ENCODE measurements at regions not wholly inside any gene's neighbourhood (a gene's known extent, or its start where the extent isn't known, plus 50 kb on each side); places are given as distances from the start of the nearest gene placed in this dataset.

GRCh38 chr10:29751240-29751639 is 116.5 kb upstream of the SVIL start:
- 93 to 97% methylated on average over 2 of the region's 2 CpGs for WGBS, 2 experiments (ENCODE audit: low coverage in 1 of 2, low lambda C conversion rate in 2 of 2, missing lambda C conversion rate in 2 of 2)
- Histone ChIP-seq H3K4me1 (ENCODE audit: insufficient read depth) (peaks cover 3% of the 10 kb centered on the region; the same call in 1 of the 2 replicates), H3K4me3 (no peak overlapping the region), H3K36me3 (ENCODE audit: low read depth) (no peaks in the 10 kb centered on the region), H4K20me1 (ENCODE audit: insufficient read depth) (no peaks in the 10 kb centered on the region), H3K4me2 (ENCODE audit: unreplicated experiment) (no peak overlapping the region), H3K9ac (no peak overlapping the region), H3K9me2 (ENCODE audit: insufficient read depth) (no peaks in the 10 kb centered on the region; the same call in 1 of the 2 replicates), H2AFZ (no peak overlapping the region), H3K9me3 (ENCODE audit: low read depth) (no peaks in the 10 kb centered on the region), H3F3A (ENCODE audit: insufficient read depth) (peaks cover 3% of the 10 kb centered on the region; the same call in 1 of the 2 replicates), H3K27ac (no peak overlapping the region), H3K27me3 (replicated peaks; ENCODE audit: insufficient read depth) (peaks cover 43% of the 10 kb centered on the region), H3K79me2 (ENCODE audit: insufficient read depth) (no peaks in the 10 kb centered on the region)
- DNase-seq, result no peak
- in situ Hi-C loops (cut with MboI), result no loop called here
- TF ChIP-seq EZH2phosphoT487 (IDR thresholded peaks at IDR 0.05; ENCODE audit: insufficient read depth, low read depth) (no peak), EZH2 (IDR thresholded peaks at IDR 0.05; ENCODE audit: insufficient read depth, poor library complexity, severe bottlenecking) (no peak)

DNA sequence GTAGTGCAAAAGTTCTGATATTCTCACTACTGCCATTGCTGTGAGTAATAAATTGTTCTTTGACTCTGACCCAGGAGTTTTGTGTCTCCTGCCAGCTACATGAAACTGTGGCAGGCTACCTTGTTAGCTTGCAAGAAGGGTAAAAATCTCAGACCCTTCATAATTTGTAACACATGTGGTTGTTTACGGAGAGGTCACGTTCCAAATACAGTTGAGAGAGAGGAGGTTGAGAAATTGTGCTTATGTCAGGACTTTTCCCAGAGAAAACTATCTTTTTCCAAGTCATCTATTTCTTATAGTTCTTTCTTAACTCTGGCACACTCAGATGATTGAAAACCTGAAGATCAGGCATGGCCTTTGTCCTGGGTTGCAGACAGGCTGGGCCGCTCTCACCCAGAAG is 114.4 kb upstream of the SVIL start:
- DNase-seq, result no peak
- Histone ChIP-seq H3K4me1 (ENCODE audit: insufficient read depth) (peaks cover 7% of the 10 kb centered on the region; the same call in 1 of the 2 replicates), H4K20me1 (ENCODE audit: insufficient read depth) (no peaks in the 10 kb centered on the region), H3K4me2 (ENCODE audit: unreplicated experiment) (no peak overlapping the region), H3F3A (ENCODE audit: insufficient read depth) (peaks cover 6% of the 10 kb centered on the region; the same call in 1 of the 2 replicates), H3K9me3 (ENCODE audit: low read depth) (no peaks in the 10 kb centered on the region), H3K79me2 (ENCODE audit: insufficient read depth) (no peaks in the 10 kb centered on the region), H3K4me3 (no peak overlapping the region), H3K27ac (no peak overlapping the region), H3K36me3 (ENCODE audit: low read depth) (no peaks in the 10 kb centered on the region), H3K9me2 (ENCODE audit: insufficient read depth) (no peaks in the 10 kb centered on the region; the same call in 1 of the 2 replicates), H3K9ac (no peak overlapping the region), H3K27me3 (replicated peaks; ENCODE audit: insufficient read depth) (peaks cover 43% of the 10 kb centered on the region), H2AFZ (no peak overlapping the region)
- in situ Hi-C loops (cut with MboI), result no loop called here
- no peak for TF ChIP-seq EZH2phosphoT487 (IDR thresholded peaks at IDR 0.05; ENCODE audit: insufficient read depth, low read depth)
- no peak for TF ChIP-seq EZH2 (IDR thresholded peaks at IDR 0.05; ENCODE audit: insufficient read depth, poor library complexity, severe bottlenecking)
- 42 to 45% methylated on average over 3 of the region's 3 CpGs for WGBS, 2 experiments (ENCODE audit: low coverage in 1 of 2, low lambda C conversion rate in 2 of 2, missing lambda C conversion rate in 2 of 2)

DNA sequence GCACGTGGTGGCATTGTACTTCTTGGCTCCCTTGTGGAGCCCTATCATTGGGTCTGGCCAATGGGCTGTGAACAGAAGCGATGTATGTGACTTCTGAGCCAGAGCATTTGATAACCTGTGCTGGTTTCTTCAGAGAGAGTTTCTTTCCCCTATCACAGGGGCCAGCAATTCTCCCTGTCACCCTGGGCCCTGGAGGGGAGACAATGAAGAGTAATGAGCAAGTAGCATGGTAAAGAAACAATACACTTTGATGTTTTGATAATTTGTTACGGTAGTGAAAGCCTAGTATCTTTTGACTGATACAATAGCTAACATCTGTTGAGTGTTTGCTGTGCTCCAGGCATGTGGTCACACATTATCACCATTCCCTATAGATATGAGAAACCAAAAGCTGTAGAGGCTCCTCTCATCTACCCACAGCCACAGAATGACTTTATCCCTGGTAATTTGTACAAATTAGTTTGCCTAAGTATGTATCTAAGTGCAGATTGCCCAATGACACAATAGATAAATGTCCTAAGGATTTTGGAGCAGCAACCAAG is 113.4 kb upstream of the SVIL start:
- H3F3A ChIP-seq (ENCODE audit: insufficient read depth), result peaks cover 6% of the 10 kb centered on the region; the same call in 1 of the 2 replicates
- no peak overlapping the region for H2AFZ ChIP-seq
- H3K4me2 ChIP-seq (ENCODE audit: unreplicated experiment), result no peak overlapping the region
- H3K9me3 ChIP-seq (ENCODE audit: low read depth), result no peaks in the 10 kb centered on the region
- H3K27me3 ChIP-seq (replicated peaks; ENCODE audit: insufficient read depth), result peaks cover 36% of the 10 kb centered on the region
- no peaks in the 10 kb centered on the region for H3K79me2 ChIP-seq (ENCODE audit: insufficient read depth)
- H3K27ac ChIP-seq, result no peak overlapping the region
- H4K20me1 ChIP-seq (ENCODE audit: insufficient read depth), result no peaks in the 10 kb centered on the region
- no peak overlapping the region for H3K9ac ChIP-seq
- H3K36me3 ChIP-seq (ENCODE audit: low read depth), result no peaks in the 10 kb centered on the region
- no peak for DNase-seq
- WGBS, 2 experiments (ENCODE audit: low coverage in 1 of 2, low lambda C conversion rate in 2 of 2, missing lambda C conversion rate in 2 of 2), result 90 to 94% methylated on average over 3 of the region's 3 CpGs
- TF ChIP-seq EZH2phosphoT487 (IDR thresholded peaks at IDR 0.05; ENCODE audit: insufficient read depth, low read depth), result no peak
- TF ChIP-seq EZH2 (IDR thresholded peaks at IDR 0.05; ENCODE audit: insufficient read depth, poor library complexity, severe bottlenecking), result no peak
- no peak overlapping the region for H3K4me3 ChIP-seq
- H3K4me1 ChIP-seq (ENCODE audit: insufficient read depth), result peaks cover 7% of the 10 kb centered on the region; the same call in 1 of the 2 replicates
- no peaks in the 10 kb centered on the region; the same call in 1 of the 2 replicates for H3K9me2 ChIP-seq (ENCODE audit: insufficient read depth)
- in situ Hi-C loops (cut with MboI), result no loop called here

DNA sequence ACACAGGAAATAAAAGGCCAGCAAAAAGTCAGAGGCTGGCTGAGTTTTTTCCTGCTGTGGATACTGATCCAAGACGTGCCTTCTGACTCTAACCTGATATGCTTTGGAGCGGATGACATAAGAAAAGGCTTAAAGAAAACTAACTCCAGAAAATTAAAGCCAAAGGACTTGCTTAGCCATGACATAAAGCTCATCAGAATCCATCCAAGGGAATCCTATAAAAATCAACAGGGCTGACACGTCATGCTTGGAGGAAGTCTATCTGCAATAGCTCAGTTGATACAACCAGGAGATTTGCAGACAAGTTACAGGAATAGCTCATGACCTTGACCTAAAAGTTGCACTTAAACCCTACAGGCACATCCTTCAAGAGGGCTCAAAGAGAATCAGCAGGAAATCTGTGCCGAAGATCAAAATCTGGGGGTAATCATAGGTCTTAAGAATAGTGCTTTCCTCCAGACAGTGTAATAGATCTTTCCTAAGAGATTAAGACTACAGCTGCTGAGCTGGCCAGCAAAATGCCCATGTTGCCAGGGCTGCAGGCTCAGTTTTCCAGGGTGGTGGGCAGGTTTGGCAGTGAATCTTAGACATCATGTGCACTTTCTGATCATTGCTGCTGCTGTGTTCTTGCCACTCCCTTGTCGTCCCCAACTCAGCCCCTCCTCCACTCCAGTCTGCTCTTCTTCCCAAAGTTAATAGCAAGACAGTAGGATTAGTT is 111.5 kb upstream of the SVIL start:
- no peak overlapping the region for H3K9ac ChIP-seq
- peaks cover 6% of the 10 kb centered on the region; the same call in 1 of the 2 replicates for H3F3A ChIP-seq (ENCODE audit: insufficient read depth)
- H3K79me2 ChIP-seq (ENCODE audit: insufficient read depth), result no peaks in the 10 kb centered on the region
- 7 to 12% methylated on average over 5 of the region's 5 CpGs for WGBS, 2 experiments (ENCODE audit: low coverage in 1 of 2, low lambda C conversion rate in 2 of 2, missing lambda C conversion rate in 2 of 2)
- no peak for TF ChIP-seq EZH2 (IDR thresholded peaks at IDR 0.05; ENCODE audit: insufficient read depth, poor library complexity, severe bottlenecking)
- TF ChIP-seq EZH2phosphoT487 (IDR thresholded peaks at IDR 0.05; ENCODE audit: insufficient read depth, low read depth), result no peak
- H3K36me3 ChIP-seq (ENCODE audit: low read depth), result no peaks in the 10 kb centered on the region
- in situ Hi-C loops (cut with MboI), result no loop called here
- no peak overlapping the region for H3K27ac ChIP-seq
- H3K9me2 ChIP-seq (ENCODE audit: insufficient read depth), result no peaks in the 10 kb centered on the region; the same call in 1 of the 2 replicates
- H4K20me1 ChIP-seq (ENCODE audit: insufficient read depth), result no peaks in the 10 kb centered on the region
- no peak overlapping the region for H3K4me2 ChIP-seq (ENCODE audit: unreplicated experiment)
- H3K27me3 ChIP-seq (replicated peaks; ENCODE audit: insufficient read depth), result peaks cover 17% of the 10 kb centered on the region
- H3K4me3 ChIP-seq, result no peak overlapping the region
- H2AFZ ChIP-seq, result 0 out of 2 replicates have a peak overlapping the region, but pooled peaks have one; percentile 0
- H3K4me1 ChIP-seq (ENCODE audit: insufficient read depth), result peaks cover 7% of the 10 kb centered on the region; the same call in 1 of the 2 replicates
- DNase-seq, result peak; percentile 57
- H3K9me3 ChIP-seq (ENCODE audit: low read depth), result no peaks in the 10 kb centered on the region

All from GM23248 (cell line).